Testis (tissue), 2 donors: ENCODE measurements at regions not wholly inside any gene's neighbourhood (a gene's known extent, or its start where the extent isn't known, plus 50 kb on each side); places are given as distances from the start of the nearest gene placed in this dataset.
"Not testable (repeated sequence)": the region's sequence is repeated elsewhere in the genome, so short reads cannot be mapped to it uniquely, and the experiment has no call there.

Source experiments
- DNase-seq: peaks from one replicate; pipeline ENCODE4 v3.0.0-alpha.2; 2019
- H3K27ac ChIP-seq, 2 donors: fragments of 200-600 bp; sonication (generic); one replicate each; pipeline ENCODE4 v1.5.1; 2019
- H3K27me3 ChIP-seq: fragments of 200-600 bp; sonication (generic); one replicate; pipeline ENCODE4 v1.5.1; 2019
- H3K36me3 ChIP-seq: fragments of 200-600 bp; sonication (generic); one replicate; pipeline ENCODE4 v1.5.1; 2017; ENCODE audit warnings: low read depth; ENCODE audit errors: missing control alignments
- H3K4me1 ChIP-seq: fragments of 200-600 bp; sonication (generic); one replicate; pipeline ENCODE4 v1.5.1; 2019
- H3K4me3 ChIP-seq, 2 donors: fragments of 200-600 bp; sonication (generic); one replicate each; pipeline ENCODE4 v1.5.1; 2017 to 2019
- H3K9me3 ChIP-seq: fragments of 200-600 bp; sonication (generic); one replicate; pipeline ENCODE4 v1.5.1; 2017
- CTCF ChIP-seq, 3 experiments: fragments of 450-650 bp in 2 of 3; fragments of 200-600 bp in 1 of 3; sonication (generic) in 1 of 3; IDR thresholded peaks; one replicate each; pipeline ENCODE4 v1.5.1; 2016 to 2019; ENCODE audit warnings: antibody characterized with exemption in 3 of 3, mild to moderate bottlenecking in 2 of 3, moderate library complexity in 1 of 3
- POLR2A ChIP-seq: fragments of 450-650 bp; IDR thresholded peaks from one replicate; pipeline ENCODE4 v1.6.1; 2017; ENCODE audit warnings: antibody characterized with exemption, mild to moderate bottlenecking, moderate library complexity
- WGBS, 2 donors: methylation state at CpG; one replicate each; pipeline ENCODE4 v1.1.5; 2018; 5-methylcytosine and 5-hydroxymethylcytosine counted together
- intact Hi-C: fragments of 100-400 bp; cut with DNase I; formaldehyde crosslinking; loops from one replicate; pipeline ENCODE4 v1.15.1; 2023; ENCODE audit warnings: low total_unique reads

GRCh38 chr6:57813271-57814075 lies 496.0 kb downstream of the PRIM2 start:
- intact Hi-C loops, H3K36me3 ChIP-seq, H3K27ac ChIP-seq, H3K27me3 ChIP-seq, H3K4me3 ChIP-seq, H3K9me3 ChIP-seq, H3K4me1 ChIP-seq: not testable (repeated sequence)
- WGBS, 2 donors = 3 to 8% methylated on average over 26 to 28 of the region's 28 CpGs
- peak; percentile 52 for DNase-seq

GRCh38 chr6:57815826-57816225 lies 498.4 kb downstream of the PRIM2 start:
- intact Hi-C loops, H3K27me3 ChIP-seq, H3K9me3 ChIP-seq, H3K27ac ChIP-seq, H3K4me1 ChIP-seq, H3K36me3 ChIP-seq, H3K4me3 ChIP-seq, DNase-seq: not testable (repeated sequence)
- WGBS, 2 donors = 7 to 12% methylated on average over 7 to 10 of the region's 10 CpGs

- H3K36me3 ChIP-seq, H3K27me3 ChIP-seq, H3K4me3 ChIP-seq, H3K9me3 ChIP-seq, H3K27ac ChIP-seq, intact Hi-C loops, DNase-seq, H3K4me1 ChIP-seq: not testable (repeated sequence)
- WGBS, 2 donors = 0 to 2% methylated on average over 6 to 12 of the region's 21 CpGs
Observed at GRCh38 chr6:57821325-57821724, 503.9 kb downstream of the PRIM2 start.

GRCh38 chr6:57822448-57822847 lies 505.0 kb downstream of the PRIM2 start:
- H3K36me3 ChIP-seq, H3K27me3 ChIP-seq, intact Hi-C loops, H3K27ac ChIP-seq, H3K4me3 ChIP-seq, H3K4me1 ChIP-seq, H3K9me3 ChIP-seq, DNase-seq: not testable (repeated sequence)
- WGBS, 2 donors = 3 to 4% methylated on average over 19 of the region's 19 CpGs

GRCh38 chr6:57822896-57823358 lies 505.5 kb downstream of the PRIM2 start:
- peak; percentile 20 for DNase-seq
- intact Hi-C loops = no loop called here

GRCh38 chr6:57837622-57838209 lies 520.3 kb downstream of the PRIM2 start:
- DNase-seq, H3K4me3 ChIP-seq, intact Hi-C loops, H3K9me3 ChIP-seq, H3K36me3 ChIP-seq, H3K27ac ChIP-seq, H3K27me3 ChIP-seq, H3K4me1 ChIP-seq: not testable (repeated sequence)
- 68 to 76% methylated on average over 9 of the region's 9 CpGs for WGBS, 2 donors

More at GRCh38 chr6:57822896-57823358, 505.5 kb downstream of the PRIM2 start:
- Histone ChIP-seq H3K9me3 (no peaks in the 10 kb centered on the region), H3K27ac (no peak overlapping the region), H3K27me3 (no peaks in the 10 kb centered on the region), H3K4me1 (no peaks in the 10 kb centered on the region), H3K36me3 (no peaks in the 10 kb centered on the region), H3K4me3 (no peak overlapping the region)
- TF ChIP-seq POLR2A (no peak), CTCF (IDR thresholded peaks at IDR 0.05) (no peak)
- WGBS, 2 donors = 5 to 7% methylated on average over 27 of the region's 27 CpGs

GRCh38 chr6:57841551-57841950 lies 524.1 kb downstream of the PRIM2 start:
- intact Hi-C loops, H3K4me1 ChIP-seq, H3K36me3 ChIP-seq, DNase-seq, H3K9me3 ChIP-seq, H3K4me3 ChIP-seq, H3K27ac ChIP-seq, H3K27me3 ChIP-seq: not testable (repeated sequence)
- WGBS, 2 donors = 85 to 87% methylated on average over 6 of the region's 6 CpGs

- H3K36me3 ChIP-seq, H3K27me3 ChIP-seq, H3K27ac ChIP-seq, H3K4me1 ChIP-seq, H3K9me3 ChIP-seq, intact Hi-C loops: not testable (repeated sequence)
- DNase-seq = peak; percentile 53
- WGBS, 2 donors = 3 to 9% methylated on average over 6 to 32 of the region's 44 CpGs
- peak overlapping the region in 1 of 2 donors; percentile 26 for H3K4me3 ChIP-seq
Observed at GRCh38 chr6:57853745-57854407, 536.4 kb downstream of the PRIM2 start.

GRCh38 chr6:57860481-57861315 lies 543.3 kb downstream of the PRIM2 start:
- H3K4me1 ChIP-seq, intact Hi-C loops: not testable (repeated sequence)

GRCh38 chr6:57870083-57870482 lies 552.7 kb downstream of the PRIM2 start:
- H3K4me3 ChIP-seq, intact Hi-C loops: not testable (repeated sequence)

More at GRCh38 chr6:57860481-57861315, 543.3 kb downstream of the PRIM2 start:
- not testable (repeated sequence) for H3K27ac ChIP-seq, H3K36me3 ChIP-seq, DNase-seq, H3K9me3 ChIP-seq, H3K4me3 ChIP-seq, H3K27me3 ChIP-seq
- 92% methylated on average over 5 of the region's 6 CpGs for WGBS, 2 donors

More at GRCh38 chr6:57870083-57870482, 552.7 kb downstream of the PRIM2 start:
- H3K27me3 ChIP-seq, H3K27ac ChIP-seq, H3K9me3 ChIP-seq, DNase-seq, H3K4me1 ChIP-seq, H3K36me3 ChIP-seq: not testable (repeated sequence)
- 79 to 83% methylated on average over 3 of the region's 3 CpGs for WGBS, 2 donors
